Esophagus muscularis mucosa (tissue), 4 donors: ENCODE measurements at regions not wholly inside any gene's neighbourhood (a gene's known extent, or its start where the extent isn't known, plus 50 kb on each side); places are given as distances from the start of the nearest gene placed in this dataset.

Experiments
- DNase-seq: peaks from one replicate; pipeline ENCODE4 v3.0.0-alpha.2; 2017; ENCODE audit errors: extremely low spot score
- H3K27ac ChIP-seq, 4 donors: fragments of 200-600 bp; sonication (generic); replicated peaks in 1 of 4; 1 replicate in 3 of 4; 2 replicates in 1 of 4; pipeline ENCODE4 v1.5.1; 2016 to 2019; ENCODE audit warnings: mild to moderate bottlenecking in 1 of 4
- H3K27me3 ChIP-seq, 4 donors: fragments of 200-600 bp; sonication (generic); one replicate each; pipeline versions ENCODE4 v1.5.1 to v1.6.0; 2016 to 2019
- H3K36me3 ChIP-seq, 4 donors: fragments of 200-600 bp; sonication (generic); one replicate each; pipeline ENCODE4 v1.5.1; 2016 to 2019
- H3K4me1 ChIP-seq, 4 donors: fragments of 200-600 bp; sonication (generic); one replicate each; pipeline ENCODE4 v1.5.1; 2016 to 2019
- H3K4me3 ChIP-seq, 4 donors: fragments of 200-600 bp; sonication (generic); 1 replicate in 2 of 4; 2 replicates in 2 of 4; pipeline ENCODE4 v1.5.1; 2016 to 2019; ENCODE audit warnings: mild to moderate bottlenecking in 4 of 4, moderate library complexity in 1 of 4
- H3K9me3 ChIP-seq, 4 donors: fragments of 200-600 bp; sonication (generic); 1 replicate in 3 of 4; 2 replicates in 1 of 4; pipeline ENCODE4 v1.5.1; 2016 to 2019
- EP300 ChIP-seq: sonication (generic); formaldehyde crosslinking; IDR thresholded peaks from one replicate; pipeline ENCODE4 v1.6.1; 2017; ENCODE audit warnings: antibody characterized with exemption
- POLR2A ChIP-seq: fragments of 450-650 bp; IDR thresholded peaks from one replicate; pipeline ENCODE4 v1.6.1; 2017; ENCODE audit warnings: antibody characterized with exemption, moderate library complexity, mild to moderate bottlenecking, low read depth
- POLR2AphosphoS5 ChIP-seq, 2 donors: sonication (generic); formaldehyde crosslinking; IDR thresholded peaks; one replicate each; pipeline ENCODE4 v1.6.1; 2017; ENCODE audit warnings: antibody characterized with exemption in 2 of 2
- WGBS: methylation state at CpG from one replicate; pipeline ENCODE4 v1.1.5; 2018; 5-methylcytosine and 5-hydroxymethylcytosine counted together
- intact Hi-C: fragments of 100-400 bp; cut with DNase I; formaldehyde crosslinking; loops from one replicate; pipeline ENCODE4 v1.15.1; 2023
- TF ChIP-seq, protein P1 (sequence below), 3 experiments: fragments of 200-600 bp in 2 of 3; fragments of 450-650 bp in 1 of 3; sonication (generic) in 2 of 3; IDR thresholded peaks; one replicate each; pipeline ENCODE4 v1.5.1; 2017 to 2019; ENCODE audit warnings: antibody characterized with exemption in 3 of 3, mild to moderate bottlenecking in 2 of 3, moderate library complexity in 1 of 3

DNA sequence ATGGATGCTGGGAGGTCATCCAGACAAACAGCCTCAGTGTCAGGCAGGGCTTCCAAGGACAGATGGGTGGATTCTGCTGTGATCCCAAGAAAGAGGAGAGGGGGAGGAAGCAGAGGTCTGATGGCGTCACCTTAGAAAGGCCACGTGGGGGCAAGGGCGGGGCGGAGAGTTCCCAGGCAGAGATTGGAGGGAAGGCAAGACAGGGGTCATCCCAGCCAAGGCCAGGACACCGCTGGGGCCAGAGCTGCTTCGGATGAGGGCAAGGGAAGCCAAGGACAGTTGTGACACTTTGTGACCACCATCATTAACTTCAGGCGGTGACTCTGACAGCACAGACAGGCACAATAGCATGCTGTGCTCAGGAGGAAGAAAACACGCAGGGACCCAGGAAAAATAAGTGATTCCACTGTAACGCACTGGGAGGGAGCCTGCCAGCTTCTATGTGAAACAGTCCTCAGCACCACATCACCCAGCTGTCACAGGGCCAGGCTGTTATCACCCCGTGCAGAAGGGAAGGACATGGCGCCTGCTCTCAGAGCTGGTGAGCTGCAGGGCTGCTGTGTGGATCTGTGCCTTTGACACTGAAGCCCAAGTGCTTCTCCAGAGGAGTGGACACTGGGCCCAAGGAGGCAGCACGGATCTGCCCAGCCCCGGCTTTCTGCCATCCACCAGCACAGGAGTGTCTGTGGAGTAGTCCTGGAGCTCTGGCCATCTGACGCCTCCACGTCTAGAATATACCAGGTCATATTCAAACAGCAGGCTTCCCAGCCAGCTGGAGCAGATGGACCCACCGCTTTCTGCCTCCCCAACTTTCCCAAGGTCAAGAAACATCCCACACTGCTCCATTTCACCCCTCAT is 204.1 kb downstream of the NDUFA10 start:
- H3K4me1 ChIP-seq, result peaks cover 0 to 4% (median 2%) of the 10 kb centered on the region in 4 donors
- DNase-seq, result peak; percentile 87

DNA sequence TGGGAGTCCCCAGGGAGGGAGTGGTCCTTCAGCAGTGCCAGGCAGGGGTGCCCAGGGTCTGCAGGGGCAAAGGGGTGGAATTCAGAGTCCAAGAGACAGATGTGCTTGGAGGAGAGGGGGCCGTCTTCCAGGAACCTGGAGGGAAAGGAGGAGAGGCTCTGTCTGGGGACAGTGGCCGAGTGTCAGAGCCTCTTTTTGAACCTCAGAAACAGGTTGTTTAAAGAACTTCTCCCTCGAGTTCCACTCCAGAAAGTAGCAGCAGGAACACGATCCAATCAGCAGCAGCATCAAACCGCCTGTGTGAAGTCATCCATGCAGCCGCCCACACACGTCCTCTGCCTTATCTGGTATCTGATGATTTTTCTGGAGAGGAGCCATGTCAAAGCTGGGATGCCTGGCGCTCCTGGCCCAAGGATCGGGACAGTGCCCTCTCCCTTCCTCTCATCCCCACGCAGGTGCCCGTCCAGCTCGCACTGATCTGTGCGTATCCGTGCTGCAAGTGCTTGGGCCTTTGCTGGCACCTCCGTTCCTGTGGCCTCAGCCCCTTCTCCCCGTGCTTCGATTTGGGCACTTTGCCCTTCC is 205.1 kb downstream of the NDUFA10 start:
- no peak for DNase-seq
- Histone ChIP-seq H3K27me3 (no peaks in the 10 kb centered on the region), H3K36me3 (no peaks in the 10 kb centered on the region), H3K9me3 (no peaks in the 10 kb centered on the region), H3K4me1 (peaks cover 0 to 13% (median 10%) of the 10 kb centered on the region in 4 donors), H3K4me3 (no peak overlapping the region), H3K27ac (no peak overlapping the region)
- TF ChIP-seq POLR2AphosphoS5 (IDR thresholded peaks at IDR 0.05), result no peak
- TF ChIP-seq POLR2A, result no peak
- TF ChIP-seq, protein P1, sequence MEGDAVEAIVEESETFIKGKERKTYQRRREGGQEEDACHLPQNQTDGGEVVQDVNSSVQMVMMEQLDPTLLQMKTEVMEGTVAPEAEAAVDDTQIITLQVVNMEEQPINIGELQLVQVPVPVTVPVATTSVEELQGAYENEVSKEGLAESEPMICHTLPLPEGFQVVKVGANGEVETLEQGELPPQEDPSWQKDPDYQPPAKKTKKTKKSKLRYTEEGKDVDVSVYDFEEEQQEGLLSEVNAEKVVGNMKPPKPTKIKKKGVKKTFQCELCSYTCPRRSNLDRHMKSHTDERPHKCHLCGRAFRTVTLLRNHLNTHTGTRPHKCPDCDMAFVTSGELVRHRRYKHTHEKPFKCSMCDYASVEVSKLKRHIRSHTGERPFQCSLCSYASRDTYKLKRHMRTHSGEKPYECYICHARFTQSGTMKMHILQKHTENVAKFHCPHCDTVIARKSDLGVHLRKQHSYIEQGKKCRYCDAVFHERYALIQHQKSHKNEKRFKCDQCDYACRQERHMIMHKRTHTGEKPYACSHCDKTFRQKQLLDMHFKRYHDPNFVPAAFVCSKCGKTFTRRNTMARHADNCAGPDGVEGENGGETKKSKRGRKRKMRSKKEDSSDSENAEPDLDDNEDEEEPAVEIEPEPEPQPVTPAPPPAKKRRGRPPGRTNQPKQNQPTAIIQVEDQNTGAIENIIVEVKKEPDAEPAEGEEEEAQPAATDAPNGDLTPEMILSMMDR (IDR thresholded peaks at IDR 0.05), result no peak
- no peak for TF ChIP-seq EP300
- 79% methylated on average over 17 of the region's 17 CpGs for WGBS
- intact Hi-C loops, result no loop called here

More for the DNA sequence above, 204.1 kb downstream of the NDUFA10 start:
- H3K27me3 ChIP-seq, result no peaks in the 10 kb centered on the region
- 77% methylated on average over 12 of the region's 16 CpGs for WGBS
- no peak overlapping the region for H3K27ac ChIP-seq
- no peaks in the 10 kb centered on the region for H3K9me3 ChIP-seq
- intact Hi-C loops, result no loop called here
- H3K36me3 ChIP-seq, result no peaks in the 10 kb centered on the region
- TF ChIP-seq EP300 (no peak), POLR2A (no peak), POLR2AphosphoS5 (IDR thresholded peaks at IDR 0.05) (no peak)
- TF ChIP-seq, protein P1 (IDR thresholded peaks at IDR 0.05), result no peak
- H3K4me3 ChIP-seq, result no peak overlapping the region

DNA sequence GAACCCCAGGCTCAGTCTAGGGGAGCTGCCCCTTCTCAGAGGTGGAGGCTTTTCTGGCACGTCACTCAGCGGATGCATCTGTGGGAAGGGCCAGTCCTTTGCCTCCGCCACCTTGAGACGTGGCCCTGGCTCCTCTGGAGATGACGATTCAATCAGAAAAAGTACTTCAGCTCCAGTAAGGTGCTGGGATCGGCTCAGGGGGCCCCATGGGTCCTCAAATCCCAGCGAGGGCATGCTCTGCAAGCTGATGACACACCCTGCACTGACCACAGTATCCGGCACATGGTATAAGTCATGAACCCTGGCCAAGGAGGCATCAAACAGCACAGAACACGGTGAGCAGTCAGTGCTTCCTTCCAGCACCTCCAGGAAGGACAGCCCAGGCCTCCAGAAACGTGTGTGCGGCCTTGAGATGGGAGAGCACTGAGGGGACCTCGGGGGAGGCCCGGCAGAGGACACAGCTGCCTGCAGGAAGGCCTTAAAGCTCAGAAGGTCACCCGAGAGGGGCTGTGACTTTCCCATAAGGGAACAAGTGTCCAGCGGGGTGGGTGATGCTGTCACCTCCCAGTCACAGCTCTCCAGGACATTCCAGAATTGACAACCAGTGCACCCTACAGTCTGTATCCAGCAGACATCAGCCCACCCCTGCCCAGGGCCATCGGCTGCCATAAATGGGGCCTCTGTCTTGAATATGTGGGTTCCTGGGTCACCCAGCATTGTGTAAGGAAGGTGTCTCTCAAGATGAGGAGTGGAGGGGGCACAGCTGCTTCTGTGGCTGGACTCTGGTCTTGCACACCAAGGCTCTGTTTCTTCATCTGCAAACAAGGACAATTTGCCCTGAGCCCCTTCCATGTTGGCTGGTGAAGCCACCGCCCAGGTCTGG is 205.8 kb downstream of the NDUFA10 start:
- no peak overlapping the region for H3K27ac ChIP-seq
- H3K36me3 ChIP-seq, result no peaks in the 10 kb centered on the region
- no peaks in the 10 kb centered on the region for H3K27me3 ChIP-seq
- H3K4me1 ChIP-seq, result peaks cover 0 to 18% (median 18%) of the 10 kb centered on the region in 4 donors
- intact Hi-C loops, result no loop called here
- 92% methylated on average over 12 of the region's 17 CpGs for WGBS
- H3K4me3 ChIP-seq, result no peak overlapping the region
- TF ChIP-seq EP300 (no peak), POLR2A (no peak)
- TF ChIP-seq, protein P1 (IDR thresholded peaks at IDR 0.05), result no peak
- no peaks in the 10 kb centered on the region for H3K9me3 ChIP-seq
- no peak for DNase-seq

DNA sequence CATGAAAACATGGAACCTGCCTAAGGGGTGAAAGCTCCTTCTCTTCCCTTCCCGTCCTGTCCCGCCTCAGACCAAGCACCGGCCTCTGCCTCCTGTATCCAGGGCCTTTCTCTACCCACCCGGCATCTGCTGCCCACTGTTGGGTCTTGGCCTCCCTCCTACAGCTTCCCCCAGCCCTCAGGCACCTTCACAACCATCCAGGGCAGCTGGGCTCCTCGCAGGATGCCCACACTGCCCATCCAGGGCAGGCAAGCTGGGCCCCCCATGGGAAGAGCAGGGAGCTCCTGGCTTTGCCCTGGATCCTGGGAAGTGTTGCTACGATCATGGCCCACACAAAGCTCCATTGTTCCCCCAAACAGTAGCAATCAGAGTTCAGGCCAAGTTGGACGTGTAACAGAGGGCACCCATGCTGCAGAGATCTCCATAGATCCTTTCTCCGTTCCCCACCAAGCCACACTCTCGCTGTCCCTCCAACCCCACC is 206.6 kb downstream of the NDUFA10 start:
- no peaks in the 10 kb centered on the region for H3K27me3 ChIP-seq
- H3K9me3 ChIP-seq, result no peaks in the 10 kb centered on the region
- 86% methylated on average over 8 of the region's 9 CpGs for WGBS
- no peak for DNase-seq
- H3K4me3 ChIP-seq, result no peak overlapping the region
- intact Hi-C loops, result no loop called here
- no peak overlapping the region for H3K27ac ChIP-seq
- no peaks in the 10 kb centered on the region for H3K36me3 ChIP-seq
- peaks cover 7 to 26% (median 24%) of the 10 kb centered on the region in 4 donors for H3K4me1 ChIP-seq
- TF ChIP-seq POLR2A (no peak), EP300 (no peak), POLR2AphosphoS5 (IDR thresholded peaks at IDR 0.05) (no peak)
- TF ChIP-seq, protein P1 (IDR thresholded peaks at IDR 0.05), result no peak
